H9 (cell line): ENCODE measurements at regions not wholly inside any gene's neighbourhood (a gene's known extent, or its start where the extent isn't known, plus 50 kb on each side); places are given as distances from the start of the nearest gene placed in this dataset.

ENCODE experiments used
- DNase-seq: peaks from one replicate; pipeline ENCODE4 v3.0.0-alpha.2; 2017
- H2AFZ ChIP-seq: one replicate; pipeline ENCODE4 v1.6.1; 2013; ENCODE audit warnings: mild to moderate bottlenecking, low read length, control low read depth, moderate library complexity
- H2AK5ac ChIP-seq: 2 replicates; pipeline ENCODE4 v1.6.1; 2013; ENCODE audit warnings: low read length, control low read depth, mixed read lengths; ENCODE audit not compliant: insufficient read length
- H2BK120ac ChIP-seq: one replicate; pipeline ENCODE4 v1.6.1; 2013; ENCODE audit warnings: low read depth, mild to moderate bottlenecking, low read length, control low read depth, inconsistent platforms; ENCODE audit not compliant: poor library complexity, severe bottlenecking
- H2BK12ac ChIP-seq: 2 replicates; pipeline ENCODE4 v1.6.1; 2013; ENCODE audit warnings: low read length, control low read depth, mixed read lengths, low read depth; ENCODE audit not compliant: insufficient read length
- H2BK15ac ChIP-seq: 2 replicates; pipeline ENCODE4 v1.6.1; 2013; ENCODE audit warnings: low read depth, low read length, control low read depth
- H2BK20ac ChIP-seq: one replicate; pipeline ENCODE4 v1.6.1; 2013; ENCODE audit warnings: low read depth, mild to moderate bottlenecking, low read length, control low read depth, inconsistent platforms; ENCODE audit not compliant: poor library complexity, severe bottlenecking
- H2BK5ac ChIP-seq: 2 replicates; pipeline ENCODE4 v1.6.1; 2013; ENCODE audit warnings: low read length, control low read depth, mixed read lengths; ENCODE audit not compliant: insufficient read length
- H3K14ac ChIP-seq: 2 replicates; pipeline ENCODE4 v1.6.1; 2013; ENCODE audit warnings: low read length, control low read depth; ENCODE audit not compliant: insufficient read depth
- H3K18ac ChIP-seq: 2 replicates; pipeline ENCODE4 v1.6.1; 2013; ENCODE audit warnings: low read depth, mild to moderate bottlenecking, mixed read lengths, low read length, control low read depth; ENCODE audit not compliant: insufficient read length
- H3K23ac ChIP-seq: 2 replicates; pipeline ENCODE4 v1.6.1; 2013; ENCODE audit warnings: low read length, control low read depth, mixed read lengths, low read depth; ENCODE audit not compliant: insufficient read length
- H3K23me2 ChIP-seq: 2 replicates; pipeline ENCODE4 v1.6.1; 2013; ENCODE audit warnings: low read depth, mild to moderate bottlenecking, mixed read lengths, low read length, control low read depth; ENCODE audit not compliant: insufficient read length, poor library complexity, severe bottlenecking
- H3K27ac ChIP-seq: 2 replicates; pipeline ENCODE4 v1.5.1; 2013; ENCODE audit warnings: low read length, control low read depth, mixed read lengths, low read depth; ENCODE audit not compliant: insufficient read length
- H3K27me3 ChIP-seq: 2 replicates; pipeline ENCODE4 v1.6.1; 2013; ENCODE audit warnings: low read length, control low read depth, inconsistent platforms; ENCODE audit not compliant: insufficient read depth
- H3K4ac ChIP-seq: 2 replicates; pipeline ENCODE4 v1.6.1; 2013; ENCODE audit warnings: low read depth, mild to moderate bottlenecking, control low read depth, inconsistent platforms, low read length, moderate library complexity
- H3K4me1 ChIP-seq: 2 replicates; pipeline ENCODE4 v1.6.1; 2013; ENCODE audit warnings: low read length, control low read depth, inconsistent platforms; ENCODE audit not compliant: insufficient read depth
- H3K4me2 ChIP-seq: 2 replicates; pipeline ENCODE4 v1.6.1; 2013; ENCODE audit warnings: low read length, control low read depth, mixed read lengths; ENCODE audit not compliant: insufficient read length, insufficient read depth
- H3K56ac ChIP-seq: 2 replicates; pipeline ENCODE4 v1.6.1; 2013; ENCODE audit warnings: low read depth, mild to moderate bottlenecking, mixed read lengths, low read length, control low read depth; ENCODE audit not compliant: insufficient read length
- H3K79me1 ChIP-seq: 2 replicates; pipeline ENCODE4 v1.6.1; 2013; ENCODE audit warnings: low read depth, mild to moderate bottlenecking, moderate library complexity, low read length, control low read depth, inconsistent platforms; ENCODE audit not compliant: insufficient read depth, poor library complexity, severe bottlenecking
- H3K79me2 ChIP-seq: 2 replicates; pipeline ENCODE4 v1.6.1; 2013; ENCODE audit warnings: low read length, control low read depth, inconsistent platforms; ENCODE audit not compliant: insufficient read depth
- H3K9ac ChIP-seq: 2 replicates; pipeline ENCODE4 v1.6.1; 2013; ENCODE audit warnings: low read length, control low read depth, mixed read lengths; ENCODE audit not compliant: insufficient read length; ENCODE audit errors: extremely low read depth
- H3K9me3 ChIP-seq: one replicate; pipeline ENCODE4 v1.6.1; 2013; ENCODE audit warnings: low read depth, low read length, inconsistent platforms; ENCODE audit not compliant: control insufficient read depth
- H3T11ph ChIP-seq: one replicate; pipeline ENCODE4 v1.6.1; 2013; ENCODE audit warnings: mild to moderate bottlenecking, low read length, control low read depth, inconsistent platforms
- H4K20me1 ChIP-seq: one replicate; pipeline ENCODE4 v1.6.1; 2013; ENCODE audit not compliant: control insufficient read depth, insufficient read length, insufficient read depth
- H4K5ac ChIP-seq: 2 replicates; pipeline ENCODE4 v1.6.1; 2013; ENCODE audit warnings: low read depth, mild to moderate bottlenecking, mixed read lengths, low read length, control low read depth; ENCODE audit not compliant: insufficient read length
- H4K8ac ChIP-seq: replicated peaks from 2 replicates; pipeline ENCODE4 v1.6.1; 2013; ENCODE audit warnings: low read length, control low read depth, mixed read lengths, low read depth; ENCODE audit not compliant: insufficient read length
- H4K91ac ChIP-seq: 2 replicates; pipeline ENCODE4 v1.6.1; 2013; ENCODE audit warnings: low read depth, mild to moderate bottlenecking, moderate library complexity, mixed read lengths, low read length, control low read depth; ENCODE audit not compliant: insufficient read length
- H3K27ac Mint-ChIP-seq, 3 experiments: 2 replicates in 2 of 3; 3 replicates in 1 of 3; pipeline ENCODE4 v1.8.0; 2020 to 2021; ENCODE audit warnings: mixed read lengths in 3 of 3, mild to moderate bottlenecking in 1 of 3, moderate library complexity in 1 of 3
- H3K27me3 Mint-ChIP-seq: 2 replicates; pipeline ENCODE4 v1.8.0; 2021; ENCODE audit warnings: low read depth, mild to moderate bottlenecking, moderate library complexity, mixed read lengths
- H3K36me3 Mint-ChIP-seq, 3 experiments: 2 replicates in 2 of 3; 3 replicates in 1 of 3; pipeline ENCODE4 v1.8.0; 2020 to 2021; ENCODE audit warnings: low read depth in 3 of 3, mixed read lengths in 3 of 3; ENCODE audit not compliant: insufficient read depth in 1 of 3
- H3K4me1 Mint-ChIP-seq, 2 experiments: 2 replicates each; pipeline ENCODE4 v1.8.0; 2020; ENCODE audit warnings: mixed read lengths in 2 of 2
- H3K4me3 Mint-ChIP-seq, 2 experiments: 2 replicates in 1 of 2; 3 replicates in 1 of 2; pipeline ENCODE4 v1.8.0; 2020 to 2021; ENCODE audit warnings: mild to moderate bottlenecking in 2 of 2, mixed read lengths in 2 of 2, moderate library complexity in 1 of 2
- H3K9me3 Mint-ChIP-seq, 2 experiments: 2 replicates in 1 of 2; 3 replicates in 1 of 2; pipeline ENCODE4 v1.8.0; 2020; ENCODE audit warnings: mild to moderate bottlenecking in 2 of 2, mixed read lengths in 2 of 2, moderate library complexity in 1 of 2
- CTCF ChIP-seq: fragments of 200-600 bp; sonication (generic); conservative IDR thresholded peaks from 3 replicates; pipeline ENCODE4 v1.8.0; 2021; ENCODE audit warnings: antibody characterized with exemption, mild to moderate bottlenecking
- WGBS: extraction: QIAGEN DNeasy Blood & Tissue Kit; methylation state at CpG from one replicate; pipeline ENCODE4 v1.1.7; 2013; ENCODE audit warnings: missing lambda C conversion rate, low lambda C conversion rate, mixed read lengths; ENCODE audit not compliant: insufficient read length; ENCODE audit errors: extremely low coverage; 5-methylcytosine and 5-hydroxymethylcytosine counted together

GRCh38 chr2:22683914-22684313 lies 701.1 kb upstream of the KLHL29 start:
- Histone ChIP-seq H3K56ac (no peak overlapping the region), H3K4me1 (no peaks in the 10 kb centered on the region), H3K23me2 (no peaks in the 10 kb centered on the region), H3T11ph (no peak overlapping the region), H4K91ac (no peak overlapping the region), H2AFZ (no peak overlapping the region), H3K23ac (no peak overlapping the region), H3K9me3 (no peaks in the 10 kb centered on the region), H2AK5ac (no peak overlapping the region), H2BK15ac (no peak overlapping the region), H3K79me1 (no peaks in the 10 kb centered on the region), H3K4me2 (no peak overlapping the region), H3K27me3 (no peaks in the 10 kb centered on the region), H3K4ac (no peak overlapping the region), H2BK120ac (no peak overlapping the region), H4K8ac (no peak overlapping the region), H2BK5ac (no peak overlapping the region), H3K9ac (no peak overlapping the region), H3K27ac (no peak overlapping the region), H4K20me1 (no peaks in the 10 kb centered on the region), H2BK12ac (no peak overlapping the region), H3K79me2 (no peaks in the 10 kb centered on the region), H4K5ac (no peak overlapping the region), H2BK20ac (no peak overlapping the region), H3K18ac (no peak overlapping the region), H3K14ac (no peak overlapping the region)
- no peak overlapping the region for H3K27ac Mint-ChIP-seq
- no peaks in the 10 kb centered on the region; a peak in 1 of 7 replicates for H3K36me3 Mint-ChIP-seq
- H3K4me1 Mint-ChIP-seq = peaks cover 3 to 4% of the 10 kb centered on the region in 2 experiments; a peak in 3 of 4 replicates
- DNase-seq = no peak
- no CpG with 5 or more reads among the region's 1 CpG for WGBS
- TF ChIP-seq CTCF = no peak
- H3K4me3 Mint-ChIP-seq = no peak overlapping the region
- no peaks in the 10 kb centered on the region for H3K27me3 Mint-ChIP-seq
- no peaks in the 10 kb centered on the region for H3K9me3 Mint-ChIP-seq
